ENCODE measurements at regions not wholly inside any gene's neighbourhood (a gene's known extent, or its start where the extent isn't known, plus 50 kb on each side); places are given as distances from the start of the nearest gene placed in this dataset.

DNA sequence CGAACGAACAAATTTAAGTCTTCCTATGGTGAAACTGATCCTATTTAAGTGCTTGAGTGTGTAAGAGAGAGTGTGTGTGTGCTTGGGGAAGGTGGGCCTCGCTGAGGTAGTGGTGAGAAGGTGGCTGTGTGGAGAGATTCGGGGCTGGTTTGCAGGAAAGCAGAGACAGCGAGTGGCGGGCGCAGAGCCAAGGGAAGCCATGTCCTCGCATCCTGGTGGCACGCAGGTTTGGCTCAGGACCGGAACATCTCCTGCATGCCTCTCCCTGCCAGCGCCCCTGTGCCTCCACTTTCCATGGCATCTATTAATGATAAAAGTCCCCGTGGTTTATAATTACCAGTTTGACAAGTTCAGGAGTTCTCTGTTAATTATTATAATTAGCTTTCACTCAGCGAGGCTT, 383.1 kb upstream of the CADM1 start:
- TF ChIP-seq BACH2 (CRISPR knock-in tag; IDR thresholded peaks at IDR 0.05; ENCODE audit: borderline replicate concordance) (no peak), ZFP3 (CRISPR knock-in tag; IDR thresholded peaks at IDR 0.05) (no peak), SNAI2 (CRISPR knock-in tag; IDR thresholded peaks at IDR 0.05) (no peak), RARB (CRISPR knock-in tag; IDR thresholded peaks at IDR 0.05) (no peak), CSRNP3 (CRISPR knock-in tag; IDR thresholded peaks at IDR 0.05) (no peak), ISL1 (CRISPR knock-in tag; IDR thresholded peaks at IDR 0.05) (no peak), ESRRG (CRISPR knock-in tag; IDR thresholded peaks at IDR 0.05) (no peak), ZNF565 (CRISPR knock-in tag; conservative IDR thresholded peaks at IDR 0.05; ENCODE audit: low read depth) (no peak), TOX (CRISPR knock-in tag; IDR thresholded peaks at IDR 0.05; ENCODE audit: borderline replicate concordance) (no peak), CSDC2 (CRISPR knock-in tag; IDR thresholded peaks at IDR 0.05) (no peak), ARNTL (CRISPR knock-in tag; IDR thresholded peaks at IDR 0.05; ENCODE audit: borderline replicate concordance, low read depth) (no peak), ZNF70 (CRISPR knock-in tag; IDR thresholded peaks at IDR 0.05) (no peak)
- TF ChIP-seq, protein P1, sequence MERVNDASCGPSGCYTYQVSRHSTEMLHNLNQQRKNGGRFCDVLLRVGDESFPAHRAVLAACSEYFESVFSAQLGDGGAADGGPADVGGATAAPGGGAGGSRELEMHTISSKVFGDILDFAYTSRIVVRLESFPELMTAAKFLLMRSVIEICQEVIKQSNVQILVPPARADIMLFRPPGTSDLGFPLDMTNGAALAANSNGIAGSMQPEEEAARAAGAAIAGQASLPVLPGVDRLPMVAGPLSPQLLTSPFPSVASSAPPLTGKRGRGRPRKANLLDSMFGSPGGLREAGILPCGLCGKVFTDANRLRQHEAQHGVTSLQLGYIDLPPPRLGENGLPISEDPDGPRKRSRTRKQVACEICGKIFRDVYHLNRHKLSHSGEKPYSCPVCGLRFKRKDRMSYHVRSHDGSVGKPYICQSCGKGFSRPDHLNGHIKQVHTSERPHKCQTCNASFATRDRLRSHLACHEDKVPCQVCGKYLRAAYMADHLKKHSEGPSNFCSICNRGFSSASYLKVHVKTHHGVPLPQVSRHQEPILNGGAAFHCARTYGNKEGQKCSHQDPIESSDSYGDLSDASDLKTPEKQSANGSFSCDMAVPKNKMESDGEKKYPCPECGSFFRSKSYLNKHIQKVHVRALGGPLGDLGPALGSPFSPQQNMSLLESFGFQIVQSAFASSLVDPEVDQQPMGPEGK (CRISPR knock-in tag; IDR thresholded peaks at IDR 0.05; ENCODE audit: borderline replicate concordance): no peak
- TF ChIP-seq, protein P2, sequence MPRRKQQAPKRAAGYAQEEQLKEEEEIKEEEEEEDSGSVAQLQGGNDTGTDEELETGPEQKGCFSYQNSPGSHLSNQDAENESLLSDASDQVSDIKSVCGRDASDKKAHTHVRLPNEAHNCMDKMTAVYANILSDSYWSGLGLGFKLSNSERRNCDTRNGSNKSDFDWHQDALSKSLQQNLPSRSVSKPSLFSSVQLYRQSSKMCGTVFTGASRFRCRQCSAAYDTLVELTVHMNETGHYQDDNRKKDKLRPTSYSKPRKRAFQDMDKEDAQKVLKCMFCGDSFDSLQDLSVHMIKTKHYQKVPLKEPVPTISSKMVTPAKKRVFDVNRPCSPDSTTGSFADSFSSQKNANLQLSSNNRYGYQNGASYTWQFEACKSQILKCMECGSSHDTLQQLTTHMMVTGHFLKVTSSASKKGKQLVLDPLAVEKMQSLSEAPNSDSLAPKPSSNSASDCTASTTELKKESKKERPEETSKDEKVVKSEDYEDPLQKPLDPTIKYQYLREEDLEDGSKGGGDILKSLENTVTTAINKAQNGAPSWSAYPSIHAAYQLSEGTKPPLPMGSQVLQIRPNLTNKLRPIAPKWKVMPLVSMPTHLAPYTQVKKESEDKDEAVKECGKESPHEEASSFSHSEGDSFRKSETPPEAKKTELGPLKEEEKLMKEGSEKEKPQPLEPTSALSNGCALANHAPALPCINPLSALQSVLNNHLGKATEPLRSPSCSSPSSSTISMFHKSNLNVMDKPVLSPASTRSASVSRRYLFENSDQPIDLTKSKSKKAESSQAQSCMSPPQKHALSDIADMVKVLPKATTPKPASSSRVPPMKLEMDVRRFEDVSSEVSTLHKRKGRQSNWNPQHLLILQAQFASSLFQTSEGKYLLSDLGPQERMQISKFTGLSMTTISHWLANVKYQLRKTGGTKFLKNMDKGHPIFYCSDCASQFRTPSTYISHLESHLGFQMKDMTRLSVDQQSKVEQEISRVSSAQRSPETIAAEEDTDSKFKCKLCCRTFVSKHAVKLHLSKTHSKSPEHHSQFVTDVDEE (CRISPR knock-in tag; IDR thresholded peaks at IDR 0.05): no peak
